GM21528 (cell line): ENCODE measurements at regions not wholly inside any gene's neighbourhood (a gene's known extent, or its start where the extent isn't known, plus 50 kb on each side); places are given as distances from the start of the nearest gene placed in this dataset.
"Not testable (repeated sequence)": the region's sequence is repeated elsewhere in the genome, so short reads cannot be mapped to it uniquely, and the experiment has no call there.

Experiments used
- ATAC-seq: cut with Tn5 transposase; IDR thresholded peaks from one replicate; pipeline ENCODE4 v1.9.1; 2021; ENCODE audit warnings: mild to moderate bottlenecking, moderate library complexity; ENCODE audit not compliant: unreplicated experiment, low FRiP score

- no peak for ATAC-seq
Observed at GRCh38 chr13:68988176-68988575, 1119.5 kb upstream of the ATXN8OS start.

GRCh38 chr13:68987585-68987984, 1120.0 kb upstream of the ATXN8OS start:
- no peak for ATAC-seq

GRCh38 chr13:68984688-68985319, 1122.8 kb upstream of the ATXN8OS start:
- ATAC-seq, result no peak

- ATAC-seq, result no peak
Observed at GRCh38 chr13:68982961-68983619, 1124.5 kb upstream of the ATXN8OS start.

GRCh38 chr13:68976287-68976686, 1131.3 kb upstream of the ATXN8OS start:
- ATAC-seq, result no peak

GRCh38 chr13:68970532-68970931, 1137.1 kb upstream of the ATXN8OS start:
- ATAC-seq, result no peak

- no peak for ATAC-seq
Observed at GRCh38 chr13:68948586-68948985, 1159.0 kb upstream of the ATXN8OS start.

GRCh38 chr13:68944272-68944671, 1163.4 kb upstream of the ATXN8OS start:
- ATAC-seq, result no peak

- no peak for ATAC-seq
Observed at GRCh38 chr13:68940049-68940448, 1167.6 kb upstream of the ATXN8OS start.

GRCh38 chr13:68938639-68939038, 1169.0 kb upstream of the ATXN8OS start:
- no peak for ATAC-seq

GRCh38 chr13:68929075-68929745, 1178.4 kb upstream of the ATXN8OS start:
- ATAC-seq, result no peak

GRCh38 chr13:68927387-68928026, 1180.1 kb upstream of the ATXN8OS start:
- no peak for ATAC-seq

GRCh38 chr13:68923995-68924394, 1183.6 kb upstream of the ATXN8OS start:
- no peak for ATAC-seq

- ATAC-seq, result no peak
Observed at GRCh38 chr13:68908879-68909278, 1198.7 kb upstream of the ATXN8OS start.

GRCh38 chr13:68905186-68905585, 1202.4 kb upstream of the ATXN8OS start:
- no peak for ATAC-seq

GRCh38 chr13:68897331-68897928, 1210.2 kb upstream of the ATXN8OS start:
- ATAC-seq, result no peak

GRCh38 chr13:68895696-68896095, 1211.9 kb upstream of the ATXN8OS start:
- no peak for ATAC-seq

GRCh38 chr13:68893721-68894120, 1213.9 kb upstream of the ATXN8OS start:
- ATAC-seq, result not testable (repeated sequence)

- not testable (repeated sequence) for ATAC-seq
Observed at GRCh38 chr13:68892596-68892995, 1215.0 kb upstream of the ATXN8OS start.

GRCh38 chr13:68890101-68890500, 1217.5 kb upstream of the ATXN8OS start:
- ATAC-seq, result not testable (repeated sequence)

GRCh38 chr13:68888832-68889231, 1218.8 kb upstream of the ATXN8OS start:
- no peak for ATAC-seq
